IMR-90 (cell line): ENCODE measurements at regions not wholly inside any gene's neighbourhood (a gene's known extent, or its start where the extent isn't known, plus 50 kb on each side); places are given as distances from the start of the nearest gene placed in this dataset.

Source experiments
- ATAC-seq: fragments of 200-7000 bp; cut with Tn5 transposase; 2 replicates; pipeline ENCODE4 v1.9.1; 2020; ENCODE audit warnings: low read depth, mild to moderate bottlenecking, moderate library complexity
- BruUV-seq: library from RNA; stranded (reverse); fragments of 400-500 nt; replicated peaks from 2 replicates; lab custom pipeline; 2021; lab: Mats Ljungman, UMichigan
- CTCF ChIA-PET: fragments of 300-600 bp; formaldehyde crosslinking; extraction: SDS; loops from one replicate; lab custom pipeline; 2021; ENCODE audit warnings: antibody characterized with exemption; lab: Yijun Ruan, JAX
- POLR2A ChIA-PET: fragments of 300-600 bp; sonication (Branson Sonifier 250); formaldehyde crosslinking; loops from one replicate; lab custom pipeline; 2022; ENCODE audit warnings: antibody characterized with exemption; ENCODE audit not compliant: unreplicated experiment; lab: Charles Lee
- DNase-seq: peaks from one replicate; pipeline ENCODE4 v3.0.0; 2013
- H2AFZ ChIP-seq: replicated peaks from 2 replicates; pipeline ENCODE3; 2013; ENCODE audit warnings: low read length, mild to moderate bottlenecking; ENCODE audit not compliant: poor library complexity
- H2AK5ac ChIP-seq: 2 replicates; pipeline ENCODE4 v1.6.1; 2013; ENCODE audit warnings: low read depth, low read length, inconsistent platforms
- H2AK9ac ChIP-seq: replicated peaks from 2 replicates; pipeline ENCODE3; 2013; ENCODE audit warnings: mild to moderate bottlenecking, low read depth, low read length, moderate library complexity; ENCODE audit not compliant: poor library complexity
- H2BK120ac ChIP-seq: 2 replicates; pipeline ENCODE4 v1.6.1; 2013; ENCODE audit warnings: low read depth, low read length, inconsistent platforms
- H2BK15ac ChIP-seq: 3 replicates; pipeline ENCODE4 v1.6.1; 2013; ENCODE audit warnings: low read depth, low read length, inconsistent platforms
- H2BK20ac ChIP-seq: 2 replicates; pipeline ENCODE4 v1.6.1; 2013; ENCODE audit warnings: low read depth, mild to moderate bottlenecking, inconsistent platforms, low read length, moderate library complexity
- H2BK5ac ChIP-seq: 2 replicates; pipeline ENCODE4 v1.6.1; 2013; ENCODE audit warnings: mild to moderate bottlenecking, low read depth, low read length, inconsistent platforms; ENCODE audit not compliant: poor library complexity, severe bottlenecking
- H3K14ac ChIP-seq: replicated peaks from 2 replicates; pipeline ENCODE4 v1.6.1; 2013; ENCODE audit warnings: low read depth, low read length, inconsistent platforms
- H3K18ac ChIP-seq: 2 replicates; pipeline ENCODE4 v1.6.1; 2013; ENCODE audit warnings: low read depth, low read length, control low read depth
- H3K23ac ChIP-seq: 2 replicates; pipeline ENCODE4 v1.6.1; 2013; ENCODE audit warnings: low read depth, low read length, inconsistent platforms
- H3K27ac ChIP-seq: 2 replicates; pipeline ENCODE4 v1.5.1; 2013; ENCODE audit warnings: mild to moderate bottlenecking, control low read depth, low read length; ENCODE audit not compliant: insufficient read depth
- H3K27me3 ChIP-seq: 2 replicates; pipeline ENCODE4 v1.6.1; 2013; ENCODE audit warnings: low read length; ENCODE audit not compliant: control insufficient read depth, insufficient read depth
- H3K36me3 ChIP-seq: 2 replicates; pipeline ENCODE4 v1.6.1; 2013; ENCODE audit warnings: low read length, mixed read lengths; ENCODE audit not compliant: control insufficient read depth, insufficient read depth
- H3K4ac ChIP-seq: 2 replicates; pipeline ENCODE4 v1.6.1; 2013; ENCODE audit warnings: low read depth, low read length, inconsistent platforms
- H3K4me1 ChIP-seq: 2 replicates; pipeline ENCODE4 v1.6.1; 2013; ENCODE audit warnings: low read length, mixed read lengths; ENCODE audit not compliant: control insufficient read depth, insufficient read depth
- H3K4me2 ChIP-seq: 2 replicates; pipeline ENCODE4 v1.6.1; 2013; ENCODE audit warnings: low read depth, mild to moderate bottlenecking, control low read depth, low read length, moderate library complexity
- H3K4me3 ChIP-seq: 2 replicates; pipeline ENCODE4 v1.5.1; 2013; ENCODE audit warnings: low read depth, mild to moderate bottlenecking, control low read depth, low read length, moderate library complexity; ENCODE audit not compliant: insufficient read depth
- H3K56ac ChIP-seq: 2 replicates; pipeline ENCODE4 v1.6.1; 2013; ENCODE audit warnings: low read length, inconsistent platforms; ENCODE audit not compliant: insufficient read depth; ENCODE audit errors: extremely low read depth
- H3K79me1 ChIP-seq, 2 experiments: 2 replicates each; pipeline ENCODE4 v1.6.1; 2013; ENCODE audit warnings: low read length in 2 of 2, inconsistent platforms in 1 of 2, low read depth in 1 of 2
- H3K9ac ChIP-seq: 2 replicates; pipeline ENCODE4 v1.6.1; 2013; ENCODE audit warnings: low read depth, low read length, control low read depth
- H3K9me1 ChIP-seq: 2 replicates; pipeline ENCODE4 v1.6.1; 2013; ENCODE audit warnings: low read length, inconsistent platforms; ENCODE audit not compliant: insufficient read depth
- H3K9me3 ChIP-seq: 2 replicates; pipeline ENCODE4 v1.6.1; 2013; ENCODE audit warnings: low read length; ENCODE audit not compliant: control insufficient read depth, insufficient read depth
- H4K20me1 ChIP-seq: 2 replicates; pipeline ENCODE4 v1.6.1; 2013; ENCODE audit warnings: low read length, inconsistent platforms; ENCODE audit not compliant: insufficient read depth
- H4K5ac ChIP-seq: 2 replicates; pipeline ENCODE4 v1.6.1; 2013; ENCODE audit warnings: mild to moderate bottlenecking, low read depth, low read length, control low read depth
- H4K8ac ChIP-seq, 2 experiments: 2 replicates each; pipeline ENCODE4 v1.6.1; 2013; ENCODE audit warnings: low read depth in 2 of 2, low read length in 2 of 2, control low read depth in 1 of 2, inconsistent platforms in 1 of 2
- H4K91ac ChIP-seq: 2 replicates; pipeline ENCODE4 v1.6.1; 2013; ENCODE audit warnings: low read depth, low read length, inconsistent platforms; ENCODE audit not compliant: insufficient read depth
- CEBPB ChIP-seq: IDR thresholded peaks from 2 replicates; pipeline ENCODE4 v1.6.1; 2012; ENCODE audit warnings: low read depth, low read length, improper control_type of control experiment
- MAZ ChIP-seq: IDR thresholded peaks from 2 replicates; pipeline ENCODE4 v1.6.1; 2012; ENCODE audit warnings: low read depth, mild to moderate bottlenecking, low read length, improper control_type of control experiment, moderate library complexity, borderline replicate concordance
- MXI1 ChIP-seq: IDR thresholded peaks from 2 replicates; pipeline ENCODE4 v1.6.1; 2012; ENCODE audit warnings: low read depth, mild to moderate bottlenecking, low read length, moderate library complexity, borderline replicate concordance
- NFE2L2 ChIP-seq: fragments of 150-350 bp; IDR thresholded peaks from 2 replicates; pipeline ENCODE4 v1.6.1; 2016; ENCODE audit warnings: low read depth, mild to moderate bottlenecking, low read length
- POLR2A ChIP-seq: IDR thresholded peaks from 2 replicates; pipeline ENCODE4 v1.6.1; 2012; ENCODE audit warnings: mild to moderate bottlenecking, low read depth, low read length
- SMC3 ChIP-seq: fragments of 150-350 bp; IDR thresholded peaks from 2 replicates; pipeline ENCODE4 v1.6.1; 2016; ENCODE audit warnings: low read depth, mild to moderate bottlenecking, antibody characterized with exemption, low read length, moderate library complexity
- WGBS, 2 experiments: methylation state at CpG; one replicate each; pipeline versions ENCODE4 v1.1.5 to v1.1.7; 2013; ENCODE audit warnings: missing lambda C conversion rate in 2 of 2; ENCODE audit not compliant: insufficient read length in 1 of 2; ENCODE audit errors: extremely low coverage in 2 of 2; 5-methylcytosine and 5-hydroxymethylcytosine counted together
- dilution Hi-C: fragments of 300-500 bp; cut with HindIII; formaldehyde crosslinking; loops from one replicate; pipeline ENCODE4 v1.14.3; 2018; ENCODE audit warnings: low sequenced_read_pairs; ENCODE audit not compliant: unreplicated experiment
- in situ Hi-C: fragments of 300-500 bp; cut with MboI; formaldehyde crosslinking; loops from 3 replicates; pipeline ENCODE4 v1.14.3; 2019; ENCODE audit warnings: low sequenced_read_pairs, inconsistent platforms, mixed read lengths
- intact Hi-C: fragments of 100-400 bp; cut with micrococcal nuclease; formaldehyde crosslinking; loops from 2 replicates; pipeline ENCODE4 v1.10.0; 2022
- TF ChIP-seq, protein P1 (sequence below): fragments of 150-350 bp; IDR thresholded peaks from 2 replicates; pipeline ENCODE4 v1.6.1; 2016; ENCODE audit warnings: low read depth, mild to moderate bottlenecking, low read length, moderate library complexity, borderline replicate concordance
- TF ChIP-seq, protein P2 (sequence below): fragments of 150-350 bp; IDR thresholded peaks from 2 replicates; pipeline ENCODE4 v1.6.1; 2017; ENCODE audit warnings: mild to moderate bottlenecking, antibody characterized with exemption, low read length, low read depth

DNA sequence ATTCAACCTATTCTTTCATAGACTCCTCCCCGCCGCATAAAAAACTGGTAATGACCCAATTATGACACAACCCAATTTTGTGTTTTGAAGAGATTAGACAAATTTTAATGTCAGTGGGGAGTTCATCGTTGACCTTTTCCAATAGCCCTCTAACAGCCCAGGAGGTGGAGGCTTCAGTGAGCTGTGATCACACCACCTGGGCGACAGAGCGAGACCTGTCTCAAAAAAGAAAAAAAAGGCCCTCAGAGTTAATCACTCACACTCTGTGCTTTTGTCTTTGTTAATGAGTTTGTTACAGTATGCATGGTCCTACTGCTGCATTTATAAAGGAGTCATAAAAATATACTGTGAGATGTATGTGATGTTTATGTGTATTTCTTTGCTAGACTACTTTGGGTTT lies 510.6 kb downstream of the CPS1 start:
- TF ChIP-seq, protein P1, sequence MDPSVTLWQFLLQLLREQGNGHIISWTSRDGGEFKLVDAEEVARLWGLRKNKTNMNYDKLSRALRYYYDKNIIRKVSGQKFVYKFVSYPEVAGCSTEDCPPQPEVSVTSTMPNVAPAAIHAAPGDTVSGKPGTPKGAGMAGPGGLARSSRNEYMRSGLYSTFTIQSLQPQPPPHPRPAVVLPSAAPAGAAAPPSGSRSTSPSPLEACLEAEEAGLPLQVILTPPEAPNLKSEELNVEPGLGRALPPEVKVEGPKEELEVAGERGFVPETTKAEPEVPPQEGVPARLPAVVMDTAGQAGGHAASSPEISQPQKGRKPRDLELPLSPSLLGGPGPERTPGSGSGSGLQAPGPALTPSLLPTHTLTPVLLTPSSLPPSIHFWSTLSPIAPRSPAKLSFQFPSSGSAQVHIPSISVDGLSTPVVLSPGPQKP, result no peak
- TF ChIP-seq, protein P2, sequence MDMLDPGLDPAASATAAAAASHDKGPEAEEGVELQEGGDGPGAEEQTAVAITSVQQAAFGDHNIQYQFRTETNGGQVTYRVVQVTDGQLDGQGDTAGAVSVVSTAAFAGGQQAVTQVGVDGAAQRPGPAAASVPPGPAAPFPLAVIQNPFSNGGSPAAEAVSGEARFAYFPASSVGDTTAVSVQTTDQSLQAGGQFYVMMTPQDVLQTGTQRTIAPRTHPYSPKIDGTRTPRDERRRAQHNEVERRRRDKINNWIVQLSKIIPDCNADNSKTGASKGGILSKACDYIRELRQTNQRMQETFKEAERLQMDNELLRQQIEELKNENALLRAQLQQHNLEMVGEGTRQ, result no peak
- TF ChIP-seq CEBPB (no peak), NFE2L2 (no peak), MXI1 (no peak), SMC3 (no peak), MAZ (no peak), POLR2A (no peak)
- no peaks in the 10 kb centered on the region for H3K79me1 ChIP-seq

More for the DNA sequence above, 510.6 kb downstream of the CPS1 start:
- Histone ChIP-seq H2BK5ac (no peak overlapping the region), H4K5ac (no peak overlapping the region), H3K27me3 (no peaks in the 10 kb centered on the region), H2BK15ac (no peak overlapping the region), H3K9me1 (no peaks in the 10 kb centered on the region), H3K4me1 (no peaks in the 10 kb centered on the region), H2BK120ac (no peak overlapping the region), H2AK5ac (no peak overlapping the region), H4K91ac (no peak overlapping the region), H2BK20ac (no peak overlapping the region), H3K14ac (no peak overlapping the region), H2AK9ac (no peak overlapping the region), H2AFZ (no peak overlapping the region), H3K23ac (no peak overlapping the region), H3K56ac (no peak overlapping the region), H3K4me2 (no peak overlapping the region), H4K8ac (no peak overlapping the region), H4K20me1 (no peaks in the 10 kb centered on the region), H3K4me3 (no peak overlapping the region), H3K27ac (no peak overlapping the region), H3K9ac (no peak overlapping the region), H3K9me3 (0 out of 2 replicates have a peak, but pooled peaks cover 3% of the 10 kb centered on the region), H3K4ac (no peak overlapping the region), H3K18ac (no peak overlapping the region), H3K36me3 (no peaks in the 10 kb centered on the region)
- CTCF ChIA-PET, result no interaction called here
- no CpG with 5 or more reads among the region's 5 CpGs for WGBS, 2 experiments
- intact Hi-C loops (no loop called here), in situ Hi-C loops (no loop called here), dilution Hi-C loops (no loop called here)
- DNase-seq (no peak), ATAC-seq (no peak)
- POLR2A ChIA-PET, result no interaction called here
- no TSS peak for BruUV-seq
